Trophoblast cell (in vitro differentiated cells and primary cell): ENCODE measurements at regions not wholly inside any gene's neighbourhood (a gene's known extent, or its start where the extent isn't known, plus 50 kb on each side); places are given as distances from the start of the nearest gene placed in this dataset.

ENCODE experiments used
- DNase-seq, 2 donors: peaks; one replicate each; pipeline ENCODE4 v3.0.0-alpha.2; 2016
- H2AFZ ChIP-seq: 2 replicates; pipeline ENCODE4 v1.6.1; 2013; ENCODE audit warnings: low read length, moderate library complexity, mild to moderate bottlenecking; ENCODE audit not compliant: insufficient read depth, poor library complexity
- H2AK5ac ChIP-seq: 2 replicates; pipeline ENCODE4 v1.6.1; 2013; ENCODE audit warnings: mild to moderate bottlenecking, low read length
- H2BK120ac ChIP-seq: 2 replicates; pipeline ENCODE4 v1.6.1; 2013; ENCODE audit warnings: low read length, mild to moderate bottlenecking, moderate library complexity; ENCODE audit not compliant: insufficient read depth, poor library complexity
- H2BK12ac ChIP-seq: 2 replicates; pipeline ENCODE4 v1.6.1; 2013; ENCODE audit warnings: mild to moderate bottlenecking, low read length, moderate library complexity
- H2BK5ac ChIP-seq: 2 replicates; pipeline ENCODE4 v1.6.1; 2013; ENCODE audit warnings: low read length, low read depth, moderate library complexity, mild to moderate bottlenecking; ENCODE audit not compliant: poor library complexity
- H3K14ac ChIP-seq: 2 replicates; pipeline ENCODE4 v1.6.1; 2013; ENCODE audit warnings: mild to moderate bottlenecking, low read length
- H3K18ac ChIP-seq: 2 replicates; pipeline ENCODE4 v1.6.1; 2013; ENCODE audit warnings: mild to moderate bottlenecking, low read length
- H3K23ac ChIP-seq: 2 replicates; pipeline ENCODE4 v1.6.1; 2013; ENCODE audit warnings: low read length
- H3K27ac ChIP-seq: 2 replicates; pipeline ENCODE4 v1.5.1; 2013; ENCODE audit warnings: low read depth, mild to moderate bottlenecking, inconsistent platforms, low read length, moderate library complexity
- H3K27me3 ChIP-seq: 2 replicates; pipeline ENCODE4 v1.6.1; 2013; ENCODE audit warnings: inconsistent platforms, mild to moderate bottlenecking, low read length, moderate library complexity; ENCODE audit not compliant: insufficient read depth
- H3K36me3 ChIP-seq, 2 experiments: 1 replicate in 1 of 2; 2 replicates in 1 of 2; pipeline ENCODE4 v1.6.1; 2013; ENCODE audit warnings: low read length in 2 of 2, mild to moderate bottlenecking in 2 of 2, moderate library complexity in 1 of 2; ENCODE audit not compliant: insufficient read depth in 2 of 2, control insufficient read depth in 1 of 2
- H3K4ac ChIP-seq: 2 replicates; pipeline ENCODE4 v1.6.1; 2013; ENCODE audit warnings: low read depth, mild to moderate bottlenecking, low read length, moderate library complexity
- H3K4me1 ChIP-seq, 2 experiments: 1 replicate in 1 of 2; 2 replicates in 1 of 2; pipeline ENCODE4 v1.6.1; 2013; ENCODE audit warnings: low read length in 2 of 2, mild to moderate bottlenecking in 2 of 2, moderate library complexity in 1 of 2; ENCODE audit not compliant: insufficient read depth in 2 of 2, control insufficient read depth in 1 of 2
- H3K4me2 ChIP-seq: 2 replicates; pipeline ENCODE4 v1.6.1; 2013; ENCODE audit warnings: inconsistent platforms, mild to moderate bottlenecking, low read length, moderate library complexity
- H3K4me3 ChIP-seq: 2 replicates; pipeline ENCODE4 v1.5.1; 2013; ENCODE audit warnings: mild to moderate bottlenecking, low read depth, low read length, inconsistent platforms
- H3K79me1 ChIP-seq: one replicate; pipeline ENCODE4 v1.6.1; 2013; ENCODE audit warnings: low read length
- H3K79me2 ChIP-seq: 2 replicates; pipeline ENCODE4 v1.6.1; 2013; ENCODE audit warnings: low read length, mild to moderate bottlenecking; ENCODE audit not compliant: control insufficient read depth, insufficient read depth, poor library complexity
- H3K9ac ChIP-seq: 2 replicates; pipeline ENCODE4 v1.6.1; 2013; ENCODE audit warnings: mild to moderate bottlenecking, low read length
- H3K9me3 ChIP-seq: 2 replicates; pipeline ENCODE4 v1.6.1; 2013; ENCODE audit warnings: low read depth, mild to moderate bottlenecking, control low read depth, inconsistent platforms, low read length; ENCODE audit not compliant: insufficient read depth
- H4K12ac ChIP-seq: 2 replicates; pipeline ENCODE4 v1.6.1; 2013; ENCODE audit warnings: low read depth, mild to moderate bottlenecking, low read length, moderate library complexity
- H4K8ac ChIP-seq: 2 replicates; pipeline ENCODE4 v1.6.1; 2013; ENCODE audit warnings: low read depth, mild to moderate bottlenecking, low read length, moderate library complexity
- H4K91ac ChIP-seq: one replicate; pipeline ENCODE4 v1.6.1; 2013; ENCODE audit warnings: low read depth, mild to moderate bottlenecking, low read length, moderate library complexity
- WGBS: extraction: QIAGEN DNeasy Blood & Tissue Kit; methylation state at CpG from one replicate; pipeline ENCODE4 v1.1.7; 2013; ENCODE audit warnings: missing lambda C conversion rate; ENCODE audit not compliant: insufficient read length, insufficient coverage; ENCODE audit errors: extremely low coverage; 5-methylcytosine and 5-hydroxymethylcytosine counted together

- H3K36me3 ChIP-seq: no peaks in the 10 kb centered on the region
- H4K91ac ChIP-seq: no peak overlapping the region
- no peak overlapping the region for H4K8ac ChIP-seq
- no peaks in the 10 kb centered on the region for H3K79me1 ChIP-seq
- no peak overlapping the region for H2BK120ac ChIP-seq
- H3K18ac ChIP-seq: no peak overlapping the region
- no CpG with 5 or more reads among the region's 5 CpGs for WGBS
- no peak overlapping the region for H2AK5ac ChIP-seq
- H3K79me2 ChIP-seq: no peaks in the 10 kb centered on the region
- no peak overlapping the region for H2AFZ ChIP-seq
- no peak for DNase-seq
- H3K4ac ChIP-seq: no peak overlapping the region
- no peak overlapping the region for H4K12ac ChIP-seq
- no peaks in the 10 kb centered on the region for H3K4me1 ChIP-seq
- H3K23ac ChIP-seq: no peak overlapping the region
- no peak overlapping the region for H3K9ac ChIP-seq
- H3K4me3 ChIP-seq: no peak overlapping the region
- H3K4me2 ChIP-seq: no peak overlapping the region
- no peaks in the 10 kb centered on the region for H3K9me3 ChIP-seq
- H3K27ac ChIP-seq: no peak overlapping the region
- no peaks in the 10 kb centered on the region for H3K27me3 ChIP-seq
- H2BK5ac ChIP-seq: no peak overlapping the region
- H3K14ac ChIP-seq: no peak overlapping the region
- H2BK12ac ChIP-seq: no peak overlapping the region
These were observed 170.6 kb downstream of the RMI1 start for GRCh38 chr9:84151236-84151635.

- H4K91ac ChIP-seq: no peak overlapping the region
- no peaks in the 10 kb centered on the region for H3K79me1 ChIP-seq
- H3K14ac ChIP-seq: no peak overlapping the region
- H3K36me3 ChIP-seq: no peaks in the 10 kb centered on the region
- H2BK5ac ChIP-seq: no peak overlapping the region
- H3K9ac ChIP-seq: no peak overlapping the region
- no peak overlapping the region for H3K4ac ChIP-seq
- H3K4me2 ChIP-seq: no peak overlapping the region
- no peak overlapping the region for H2BK120ac ChIP-seq
- no peak overlapping the region for H3K18ac ChIP-seq
- H3K9me3 ChIP-seq: no peaks in the 10 kb centered on the region
- H3K79me2 ChIP-seq: no peaks in the 10 kb centered on the region
- no peak overlapping the region for H3K4me3 ChIP-seq
- no peak overlapping the region for H3K27ac ChIP-seq
- no peaks in the 10 kb centered on the region for H3K27me3 ChIP-seq
- H2BK12ac ChIP-seq: no peak overlapping the region
- no peak overlapping the region for H4K8ac ChIP-seq
- H2AK5ac ChIP-seq: no peak overlapping the region
- no peak for DNase-seq
- no CpG with 5 or more reads among the region's 5 CpGs for WGBS
- H3K4me1 ChIP-seq: no peaks in the 10 kb centered on the region
- no peak overlapping the region for H3K23ac ChIP-seq
- no peak overlapping the region for H4K12ac ChIP-seq
- no peak overlapping the region for H2AFZ ChIP-seq
These were observed 171.0 kb downstream of the RMI1 start for GRCh38 chr9:84151640-84152039.

GRCh38 chr9:84152204-84152603 is 171.6 kb downstream of the RMI1 start:
- H3K4me3 ChIP-seq: no peak overlapping the region
- no peak overlapping the region for H3K4ac ChIP-seq
- H3K79me2 ChIP-seq: no peaks in the 10 kb centered on the region
- no peak overlapping the region for H3K27ac ChIP-seq
- no peak overlapping the region for H2AK5ac ChIP-seq
- H4K91ac ChIP-seq: no peak overlapping the region
- no peak overlapping the region for H4K8ac ChIP-seq
- no peak overlapping the region for H2BK120ac ChIP-seq
- no peak overlapping the region for H2AFZ ChIP-seq
- DNase-seq: no peak
- no peak overlapping the region for H3K18ac ChIP-seq
- no peak overlapping the region for H2BK12ac ChIP-seq
- no peak overlapping the region for H3K4me2 ChIP-seq
- H3K4me1 ChIP-seq: no peaks in the 10 kb centered on the region
- H4K12ac ChIP-seq: no peak overlapping the region
- H3K27me3 ChIP-seq: no peaks in the 10 kb centered on the region
- H2BK5ac ChIP-seq: no peak overlapping the region
- no peaks in the 10 kb centered on the region for H3K9me3 ChIP-seq
- no peak overlapping the region for H3K23ac ChIP-seq
- H3K36me3 ChIP-seq: no peaks in the 10 kb centered on the region
- no CpG with 5 or more reads among the region's 1 CpG for WGBS
- no peak overlapping the region for H3K14ac ChIP-seq
- no peaks in the 10 kb centered on the region for H3K79me1 ChIP-seq
- H3K9ac ChIP-seq: no peak overlapping the region

- H3K79me1 ChIP-seq: no peaks in the 10 kb centered on the region
- no peaks in the 10 kb centered on the region for H3K36me3 ChIP-seq
- H3K4me2 ChIP-seq: no peak overlapping the region
- no peak overlapping the region for H4K12ac ChIP-seq
- H4K8ac ChIP-seq: no peak overlapping the region
- no peak overlapping the region for H2AFZ ChIP-seq
- DNase-seq: peak; percentile 70 to 88
- H2BK12ac ChIP-seq: no peak overlapping the region
- H3K27ac ChIP-seq: no peak overlapping the region
- no peak overlapping the region for H2BK5ac ChIP-seq
- no peaks in the 10 kb centered on the region for H3K79me2 ChIP-seq
- no peaks in the 10 kb centered on the region for H3K27me3 ChIP-seq
- H2BK120ac ChIP-seq: no peak overlapping the region
- H2AK5ac ChIP-seq: no peak overlapping the region
- no peak overlapping the region for H4K91ac ChIP-seq
- no peak overlapping the region for H3K9ac ChIP-seq
- no peak overlapping the region for H3K23ac ChIP-seq
- no CpG with 5 or more reads among the region's 1 CpG for WGBS
- no peaks in the 10 kb centered on the region for H3K9me3 ChIP-seq
- no peak overlapping the region for H3K4ac ChIP-seq
- H3K18ac ChIP-seq: no peak overlapping the region
- no peak overlapping the region for H3K4me3 ChIP-seq
- no peaks in the 10 kb centered on the region for H3K4me1 ChIP-seq
- H3K14ac ChIP-seq: no peak overlapping the region
These were observed 173.3 kb downstream of the RMI1 start for GRCh38 chr9:84153885-84154284.
